ENCODE measurements at regions not wholly inside any gene's neighbourhood (a gene's known extent, or its start where the extent isn't known, plus 50 kb on each side); places are given as distances from the start of the nearest gene placed in this dataset.

GRCh38 chr16:60712144-60712543, 1324.1 kb downstream of the CDH8 start:
- TF ChIP-seq SIN3A (IDR thresholded peaks at IDR 0.05; ENCODE audit: borderline replicate concordance, low read depth, low read length) (no peak), JUND (IDR thresholded peaks at IDR 0.05) (no peak), CTCF (IDR thresholded peaks at IDR 0.05) (no peak), RAD21 (IDR thresholded peaks at IDR 0.05; ENCODE audit: low read length) (no peak), POLR2AphosphoS5 (IDR thresholded peaks at IDR 0.05; ENCODE audit: low read depth, low read length) (no peak)

Data from SK-N-SH (cell line).